NCI-H2029 (cell line): ENCODE measurements at regions not wholly inside any gene's neighbourhood (a gene's known extent, or its start where the extent isn't known, plus 50 kb on each side); places are given as distances from the start of the nearest gene placed in this dataset.

Experiments
- DNase-seq: peaks from one replicate; lab custom pipeline; 2025; lab: John Stamatoyannopoulos, UW

GRCh38 chr7:25632616-25633015, 404.3 kb upstream of the NPVF start:
- no peak for DNase-seq

- DNase-seq: no peak
Measured at GRCh38 chr7:25633426-25634036, 405.2 kb upstream of the NPVF start.

GRCh38 chr7:25636168-25636567, 407.9 kb upstream of the NPVF start:
- DNase-seq: no peak

GRCh38 chr7:25636871-25637283, 408.6 kb upstream of the NPVF start:
- no peak for DNase-seq

- no peak for DNase-seq
Measured at GRCh38 chr7:25638068-25638467, 409.8 kb upstream of the NPVF start.

- no peak for DNase-seq
Measured at GRCh38 chr7:25638590-25639244, 410.4 kb upstream of the NPVF start.

GRCh38 chr7:25642849-25643248, 414.6 kb upstream of the NPVF start:
- no peak for DNase-seq

GRCh38 chr7:25643286-25643685, 415.0 kb upstream of the NPVF start:
- no peak for DNase-seq

- DNase-seq: no peak
Measured at GRCh38 chr7:25643770-25644394, 415.6 kb upstream of the NPVF start.

GRCh38 chr7:25646726-25647413, 418.6 kb upstream of the NPVF start:
- DNase-seq: no peak

GRCh38 chr7:25647872-25648271, 419.6 kb upstream of the NPVF start:
- DNase-seq: no peak

GRCh38 chr7:25652366-25652765, 424.1 kb upstream of the NPVF start:
- DNase-seq: no peak

- DNase-seq: no peak
Measured at GRCh38 chr7:25653384-25653783, 425.1 kb upstream of the NPVF start.

GRCh38 chr7:25656071-25656470, 427.8 kb upstream of the NPVF start:
- DNase-seq: no peak

- DNase-seq: no peak
Measured at GRCh38 chr7:25656581-25657026, 428.3 kb upstream of the NPVF start.

- DNase-seq: no peak
Measured at GRCh38 chr7:25658375-25658774, 430.1 kb upstream of the NPVF start.

- DNase-seq: no peak
Measured at GRCh38 chr7:25659841-25660240, 431.6 kb upstream of the NPVF start.

GRCh38 chr7:25662841-25663800, 434.8 kb upstream of the NPVF start:
- no peak for DNase-seq

GRCh38 chr7:25663877-25664276, 435.6 kb upstream of the NPVF start:
- DNase-seq: no peak

- no peak for DNase-seq
Measured at GRCh38 chr7:25664593-25664992, 436.3 kb upstream of the NPVF start.

GRCh38 chr7:25665374-25665773, 437.1 kb upstream of the NPVF start:
- DNase-seq: no peak
